GM18520 (cell line): ENCODE measurements at regions not wholly inside any gene's neighbourhood (a gene's known extent, or its start where the extent isn't known, plus 50 kb on each side); places are given as distances from the start of the nearest gene placed in this dataset.
"Not testable (repeated sequence)": the region's sequence is repeated elsewhere in the genome, so short reads cannot be mapped to it uniquely, and the experiment has no call there.

Source experiments
- ATAC-seq: cut with Tn5 transposase; IDR thresholded peaks from one replicate; pipeline ENCODE4 v1.9.1; 2021; ENCODE audit not compliant: unreplicated experiment

- ATAC-seq, result no peak
These were observed 385.1 kb downstream of the LTN1 start for GRCh38 chr21:28607545-28607944.

GRCh38 chr21:28604946-28605537 lies 387.6 kb downstream of the LTN1 start:
- ATAC-seq, result peak; percentile 87

- ATAC-seq, result no peak
These were observed 390.1 kb downstream of the LTN1 start for GRCh38 chr21:28602546-28602945.

- ATAC-seq, result no peak
These were observed 394.5 kb downstream of the LTN1 start for GRCh38 chr21:28598214-28598613.

GRCh38 chr21:28592205-28592865 lies 400.3 kb downstream of the LTN1 start:
- no peak for ATAC-seq

- ATAC-seq, result no peak
These were observed 402.0 kb downstream of the LTN1 start for GRCh38 chr21:28590676-28591075.

GRCh38 chr21:28590026-28590425 lies 402.7 kb downstream of the LTN1 start:
- ATAC-seq, result no peak

- no peak for ATAC-seq
These were observed 403.7 kb downstream of the LTN1 start for GRCh38 chr21:28588997-28589396.

GRCh38 chr21:28587748-28588147 lies 404.9 kb downstream of the LTN1 start:
- ATAC-seq, result no peak

GRCh38 chr21:28581976-28582375 lies 410.7 kb downstream of the LTN1 start:
- no peak for ATAC-seq

- not testable (repeated sequence) for ATAC-seq
These were observed 411.4 kb downstream of the LTN1 start for GRCh38 chr21:28581311-28581731.

GRCh38 chr21:28580585-28580984 lies 412.1 kb downstream of the LTN1 start:
- ATAC-seq, result no peak

- ATAC-seq, result no peak
These were observed 412.6 kb downstream of the LTN1 start for GRCh38 chr21:28579986-28580550.

GRCh38 chr21:28568692-28569091 lies 424.0 kb downstream of the LTN1 start:
- no peak for ATAC-seq

- not testable (repeated sequence) for ATAC-seq
These were observed 428.7 kb downstream of the LTN1 start for GRCh38 chr21:28563933-28564332.

- no peak for ATAC-seq
These were observed 430.9 kb downstream of the LTN1 start for GRCh38 chr21:28561772-28562171.

GRCh38 chr21:28554660-28555475 lies 437.8 kb downstream of the LTN1 start:
- no peak for ATAC-seq

GRCh38 chr21:28550057-28550825 lies 442.4 kb downstream of the LTN1 start:
- ATAC-seq, result no peak

- no peak for ATAC-seq
These were observed 444.4 kb downstream of the LTN1 start for GRCh38 chr21:28548291-28548690.

- no peak for ATAC-seq
These were observed 444.9 kb downstream of the LTN1 start for GRCh38 chr21:28547766-28548165.

GRCh38 chr21:28543975-28544374 lies 448.7 kb downstream of the LTN1 start:
- ATAC-seq, result no peak
